ENCODE measurements at regions not wholly inside any gene's neighbourhood (a gene's known extent, or its start where the extent isn't known, plus 50 kb on each side); places are given as distances from the start of the nearest gene placed in this dataset.

DNA sequence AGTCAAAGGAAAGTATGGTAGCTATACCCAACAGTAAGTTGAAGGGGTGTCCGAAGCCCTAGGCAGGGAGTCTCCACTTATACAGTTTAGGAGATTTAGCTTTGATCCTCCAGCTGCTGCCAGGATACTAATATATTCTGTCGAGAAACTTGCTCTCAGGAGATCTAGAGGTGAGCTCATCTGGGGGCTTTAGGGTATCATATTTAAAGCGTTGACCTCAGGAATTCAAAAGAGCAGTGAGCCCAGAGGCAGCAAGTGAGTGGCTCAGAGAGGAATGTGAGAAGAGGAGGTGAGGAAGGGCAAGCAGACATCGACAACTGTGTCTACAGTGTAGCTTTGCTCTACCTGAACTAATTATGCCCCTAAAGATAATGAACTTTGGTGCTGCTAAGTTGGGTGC is 245.1 kb upstream of the LRTM1 start:
- no peak for DNase-seq

DNA sequence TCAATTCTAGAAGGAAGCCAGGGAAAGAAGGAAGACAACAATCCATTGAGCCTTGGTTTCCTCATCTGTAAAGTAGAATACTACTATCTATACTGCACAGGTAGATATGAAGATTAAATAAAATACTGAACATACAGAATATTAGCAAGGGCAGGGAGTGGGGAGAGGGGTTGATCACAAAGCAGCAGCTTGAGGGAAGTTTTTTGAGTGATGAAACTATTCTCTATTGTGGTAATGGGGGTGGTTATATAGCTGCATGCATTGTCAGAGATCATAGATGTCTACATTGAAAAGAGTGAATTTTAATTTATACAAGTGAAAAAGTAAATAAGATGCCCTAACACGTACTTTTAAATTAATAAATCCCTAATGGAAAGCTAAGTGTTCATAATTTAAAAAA is 242.6 kb upstream of the LRTM1 start:
- no peak for DNase-seq

DNA sequence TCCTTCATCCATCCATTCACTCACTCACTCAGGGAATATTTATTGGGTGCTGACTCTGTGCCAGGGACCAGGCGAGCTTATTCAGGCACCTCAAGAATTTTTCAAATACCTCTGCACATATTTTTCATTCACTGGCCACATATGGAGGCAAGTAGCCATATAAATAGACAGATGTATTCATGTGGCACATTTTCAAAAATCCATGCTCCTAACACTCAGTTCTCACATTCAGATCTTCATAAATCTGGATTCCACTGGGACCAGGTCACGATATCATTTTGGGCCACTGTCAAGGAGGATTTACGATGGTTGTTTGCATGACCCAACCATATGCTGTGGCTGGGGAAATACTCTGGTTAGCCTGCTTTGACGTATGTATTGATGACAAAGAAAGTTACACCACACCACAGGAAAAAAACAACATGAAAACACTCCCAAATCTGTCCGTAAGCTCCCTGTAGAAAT is 241.8 kb upstream of the LRTM1 start:
- no peak for DNase-seq

DNA sequence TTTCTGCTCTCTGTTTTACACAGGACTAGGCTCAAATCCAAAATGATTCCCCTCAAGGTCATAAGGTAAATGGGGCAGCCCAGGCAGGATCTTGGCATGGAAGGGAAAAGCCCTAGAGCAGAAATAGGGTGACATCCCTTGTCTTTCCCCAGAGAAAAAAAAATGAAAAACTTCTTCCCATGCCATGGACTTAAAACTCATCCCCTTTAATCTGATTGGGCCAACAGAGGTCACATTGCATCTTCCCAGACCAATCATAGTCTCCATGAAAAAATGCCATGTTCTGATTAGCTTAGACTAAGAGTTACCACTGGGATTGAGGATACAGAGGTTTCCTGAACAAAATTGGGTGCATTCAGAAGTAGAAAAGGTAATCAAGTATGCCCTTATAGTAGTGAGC is 241.3 kb upstream of the LRTM1 start:
- DNase-seq = no peak

- no peak for DNase-seq
These were observed 239.9 kb upstream of the LRTM1 start for GRCh38 chr3:55167586-55168317.

- no peak for DNase-seq
These were observed 239.0 kb upstream of the LRTM1 start for GRCh38 chr3:55166576-55167555.

DNA sequence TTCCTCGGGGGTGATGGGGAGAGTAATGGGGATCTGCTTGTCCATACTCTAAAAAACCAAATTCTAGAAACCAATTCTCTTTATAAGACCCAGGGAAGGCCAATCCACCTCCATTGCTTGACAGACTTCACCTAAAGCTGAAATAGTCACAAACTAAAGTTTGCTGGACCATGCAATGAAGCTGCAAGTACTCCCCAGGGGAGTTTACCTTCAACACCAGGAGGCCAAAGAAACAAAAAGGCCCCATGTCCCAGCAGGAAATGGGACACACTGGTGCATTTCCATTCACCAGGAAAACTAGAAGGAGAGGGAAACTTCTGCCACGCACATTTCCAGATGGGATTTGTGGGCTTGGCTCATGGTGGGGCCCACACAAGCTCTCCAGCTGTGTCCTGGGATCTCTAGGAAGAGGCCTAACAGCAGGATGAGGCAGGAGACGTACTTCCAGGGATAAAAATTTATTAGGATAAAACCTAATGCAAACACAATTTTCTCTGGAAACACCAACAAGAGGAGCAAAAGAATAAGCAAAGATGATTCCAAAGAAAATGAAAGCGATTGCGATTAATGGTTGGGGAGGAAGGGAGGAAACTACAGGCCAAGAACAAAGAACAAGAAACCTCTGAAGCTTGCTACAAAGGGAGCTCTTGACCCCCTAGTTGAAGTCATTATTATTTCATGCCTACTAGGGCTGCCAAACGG is 238.0 kb upstream of the LRTM1 start:
- no peak for DNase-seq

- DNase-seq = no peak
These were observed 237.4 kb upstream of the LRTM1 start for GRCh38 chr3:55165278-55165677.

GRCh38 chr3:55164876-55165275 is 237.0 kb upstream of the LRTM1 start:
- DNase-seq = no peak

DNA sequence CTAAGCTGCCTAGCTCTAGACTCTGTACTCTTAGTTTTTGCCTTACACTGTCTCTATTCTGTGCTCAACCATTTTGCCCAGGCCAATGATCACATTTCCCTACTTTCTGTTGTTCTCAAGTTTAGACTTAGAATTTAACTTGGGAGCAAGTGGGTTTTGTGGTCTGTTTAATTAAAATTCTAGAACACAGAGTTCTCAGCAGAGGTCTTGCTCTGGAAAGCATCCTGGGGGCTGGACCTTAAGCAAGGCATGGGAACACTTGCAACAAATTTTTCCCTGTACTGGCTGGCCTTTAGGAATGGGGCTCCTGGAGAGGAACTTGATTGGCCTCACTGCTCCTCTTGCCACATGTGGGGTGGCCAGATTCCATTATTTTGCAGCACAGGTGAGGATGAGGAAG is 236.3 kb upstream of the LRTM1 start:
- DNase-seq = no peak

DNA sequence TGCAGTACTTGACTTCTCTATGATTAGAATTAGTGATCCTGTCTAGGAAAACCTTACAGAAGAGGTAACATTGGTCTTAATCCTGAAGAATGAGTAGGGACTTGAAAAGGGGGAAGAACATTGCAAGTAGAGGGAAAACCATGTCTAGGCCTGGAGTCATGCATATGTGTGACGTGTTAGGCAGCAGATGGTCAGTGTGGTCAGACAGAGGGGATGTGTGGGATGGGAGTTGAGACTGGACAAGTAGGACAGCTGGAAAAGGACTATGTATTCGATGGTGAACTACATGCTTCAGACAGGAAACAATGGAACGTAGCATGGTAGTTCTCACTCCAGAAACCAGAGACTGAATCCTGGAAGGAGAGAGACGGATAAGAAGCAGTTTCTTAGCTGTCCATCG is 235.6 kb upstream of the LRTM1 start:
- DNase-seq = no peak

- DNase-seq = no peak
These were observed 234.4 kb upstream of the LRTM1 start for GRCh38 chr3:55162031-55162795.

- no peak for DNase-seq
These were observed 233.4 kb upstream of the LRTM1 start for GRCh38 chr3:55161231-55161630.

GRCh38 chr3:55160241-55160983 is 232.6 kb upstream of the LRTM1 start:
- DNase-seq = no peak

- DNase-seq = no peak
These were observed 231.9 kb upstream of the LRTM1 start for GRCh38 chr3:55159711-55160110.

- DNase-seq = no peak
These were observed 231.2 kb upstream of the LRTM1 start for GRCh38 chr3:55159016-55159415.

DNA sequence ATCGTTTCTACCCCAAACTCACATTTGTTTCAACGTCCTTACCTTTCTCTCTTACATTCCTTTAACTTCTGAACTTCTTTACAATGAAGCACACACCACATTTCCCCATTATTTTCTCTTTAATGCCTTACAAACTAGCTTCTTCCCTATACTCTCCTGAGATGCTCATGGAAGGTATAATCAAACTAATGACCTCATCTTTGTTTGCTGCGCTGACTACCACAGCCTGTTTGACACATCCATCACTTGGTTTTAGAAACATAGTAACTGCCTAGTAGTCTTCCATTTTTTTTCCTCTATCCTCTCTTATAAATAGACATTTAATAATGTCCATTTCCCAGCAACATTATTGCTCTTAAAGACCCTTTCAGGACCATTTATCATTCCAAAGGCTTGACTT is 230.5 kb upstream of the LRTM1 start:
- no peak for DNase-seq

- DNase-seq = no peak
These were observed 229.9 kb upstream of the LRTM1 start for GRCh38 chr3:55157731-55158130.

DNA sequence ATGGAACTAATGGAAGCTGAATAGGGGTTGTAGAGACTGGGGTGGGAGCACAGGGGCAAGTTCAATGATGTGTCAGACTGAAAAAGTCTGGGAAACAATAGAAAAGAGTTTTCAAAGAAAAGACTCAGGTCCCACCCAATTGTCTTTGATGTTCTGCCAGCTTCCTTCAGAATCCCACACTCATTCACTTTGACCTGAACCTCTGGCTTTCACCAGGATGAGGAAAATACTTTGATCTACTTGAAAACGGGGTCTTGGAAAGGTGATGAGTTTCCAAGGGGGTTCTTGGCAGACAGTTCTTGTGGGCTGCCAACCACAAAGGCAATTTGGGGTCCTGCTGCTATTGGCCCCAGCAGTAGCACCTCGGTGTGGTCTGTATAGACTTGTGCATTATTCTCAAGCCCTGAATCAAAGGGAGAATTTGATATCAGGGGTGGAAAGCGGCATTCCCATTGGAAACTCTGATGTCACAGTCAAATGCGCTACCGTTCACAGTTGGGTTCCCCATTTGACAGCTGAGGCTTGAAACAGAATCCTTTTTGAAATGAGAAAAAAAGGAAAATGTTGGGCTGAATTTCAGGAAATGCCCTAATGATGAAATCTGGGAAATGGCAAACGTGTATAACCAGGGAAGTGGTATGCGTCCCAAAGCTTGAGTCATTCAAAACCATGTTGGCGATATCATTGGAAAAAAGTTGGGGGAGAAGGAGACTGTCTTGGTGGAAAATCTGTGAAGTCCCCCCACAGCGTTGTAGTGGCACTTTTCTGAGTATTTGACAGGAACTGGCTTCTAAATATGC is 229.2 kb upstream of the LRTM1 start:
- DNase-seq = no peak

DNA sequence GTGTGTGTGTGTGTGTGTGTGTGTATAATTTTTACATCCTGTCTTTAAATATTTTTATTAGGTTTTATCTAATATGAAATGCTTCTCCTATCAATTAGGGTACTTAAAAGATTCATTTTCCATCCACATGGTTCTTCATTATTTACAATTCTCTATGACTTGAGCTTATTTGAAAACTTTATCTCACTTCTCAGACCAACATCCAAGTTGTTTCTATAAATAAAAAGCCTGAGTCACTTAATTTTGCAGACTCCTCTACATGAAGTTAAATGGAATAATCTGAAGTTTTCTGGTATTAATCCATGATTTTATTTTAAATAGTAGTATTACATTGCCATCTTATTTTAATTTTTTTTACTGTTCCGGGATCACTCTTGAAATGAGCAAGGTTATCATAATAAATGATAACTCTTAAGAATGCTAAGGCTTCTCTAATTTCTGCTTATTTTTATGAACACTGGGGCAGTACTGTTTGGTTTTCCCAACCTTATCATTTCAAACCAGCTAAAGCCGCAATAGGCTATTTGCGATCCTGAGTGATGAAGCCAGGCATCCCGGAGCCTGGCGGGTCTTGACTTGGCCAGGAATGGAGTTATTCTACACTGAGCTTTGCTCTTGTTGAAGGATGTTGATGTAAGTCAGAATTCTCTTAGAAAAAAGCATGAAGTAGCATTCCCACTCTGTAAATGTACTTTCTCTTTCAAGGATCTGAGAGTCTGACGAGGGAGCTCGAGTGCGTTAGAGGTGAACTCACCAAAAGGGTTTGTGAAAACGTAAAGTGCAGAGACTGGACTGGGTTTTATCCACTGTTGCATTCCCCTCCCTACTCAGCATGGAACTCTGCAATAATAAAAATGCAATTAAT is 220.2 kb upstream of the LRTM1 start:
- DNase-seq = no peak

Measured in activated CD4-positive, alpha-beta T cell treated with anti-CD3 and anti-CD28 coated beads, Interleukin-2, amount 50 U/mL, for 48 hours (primary cell).